H1 (cell line): ENCODE measurements at regions not wholly inside any gene's neighbourhood (a gene's known extent, or its start where the extent isn't known, plus 50 kb on each side); places are given as distances from the start of the nearest gene placed in this dataset.

Experiments
- CBX5 ChIP-seq: fragments of 300-800, 300-1000 bp; sonication (generic); IDR thresholded peaks from 2 replicates; pipeline ENCODE4 v1.7.1; 2016; ENCODE audit warnings: antibody characterized with exemption, low read length, low read depth
- KDM4A ChIP-seq: IDR thresholded peaks from one replicate; pipeline ENCODE4 v1.7.1; 2012; ENCODE audit warnings: low read depth, mild to moderate bottlenecking, moderate library complexity, low read length, inconsistent platforms; ENCODE audit not compliant: severe bottlenecking
- PHF8 ChIP-seq: fragments of 200-600 bp; sonication (generic); conservative IDR thresholded peaks from 2 replicates; pipeline ENCODE4 v1.7.1; 2012; ENCODE audit warnings: low read depth, mild to moderate bottlenecking, inconsistent platforms, low read length, moderate library complexity

- TF ChIP-seq KDM4A (no peak), PHF8 (no peak), CBX5 (no peak)
Observed at GRCh38 chr4:132502096-132502552, 647.0 kb upstream of the PCDH10 start (continued).
